ENCODE measurements at regions not wholly inside any gene's neighbourhood (a gene's known extent, or its start where the extent isn't known, plus 50 kb on each side); places are given as distances from the start of the nearest gene placed in this dataset.

DNA sequence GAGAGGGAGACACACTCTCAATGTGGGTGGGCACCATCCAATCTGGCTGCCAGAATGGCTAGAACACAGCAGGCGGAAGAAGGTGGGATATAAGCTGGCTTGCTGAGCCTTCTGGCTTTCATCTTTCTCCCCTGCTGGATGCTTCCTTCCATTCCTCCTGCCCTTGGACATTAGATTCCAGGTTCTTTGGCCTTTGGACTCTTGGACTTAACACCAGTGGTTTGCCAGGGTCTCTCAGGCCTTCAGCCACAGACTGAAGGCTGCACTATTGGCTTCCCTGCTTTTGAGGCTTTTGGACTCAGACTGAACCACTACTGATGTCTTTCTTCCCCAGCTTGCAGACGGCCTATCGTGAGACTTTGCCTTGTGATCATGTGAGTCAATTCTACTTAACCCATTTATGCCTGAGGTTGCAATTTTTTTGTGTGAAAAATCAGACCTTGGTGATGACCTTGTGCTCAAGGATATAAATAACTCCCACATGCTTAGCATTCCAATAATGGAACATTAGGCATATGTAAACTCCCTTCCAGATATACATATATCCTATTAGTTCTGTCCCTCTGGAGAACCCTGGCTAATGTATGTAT, 56.7 kb upstream of the CD55 start:
- Histone ChIP-seq H3K36me3 (no peaks in the 10 kb centered on the region), H3K4me1 (no peaks in the 10 kb centered on the region), H3K27me3 (no peaks in the 10 kb centered on the region), H3K27ac (no peak overlapping the region), H3K4me3 (no peak overlapping the region), H3K9me3 (no peaks in the 10 kb centered on the region)
- TF ChIP-seq, protein P1, sequence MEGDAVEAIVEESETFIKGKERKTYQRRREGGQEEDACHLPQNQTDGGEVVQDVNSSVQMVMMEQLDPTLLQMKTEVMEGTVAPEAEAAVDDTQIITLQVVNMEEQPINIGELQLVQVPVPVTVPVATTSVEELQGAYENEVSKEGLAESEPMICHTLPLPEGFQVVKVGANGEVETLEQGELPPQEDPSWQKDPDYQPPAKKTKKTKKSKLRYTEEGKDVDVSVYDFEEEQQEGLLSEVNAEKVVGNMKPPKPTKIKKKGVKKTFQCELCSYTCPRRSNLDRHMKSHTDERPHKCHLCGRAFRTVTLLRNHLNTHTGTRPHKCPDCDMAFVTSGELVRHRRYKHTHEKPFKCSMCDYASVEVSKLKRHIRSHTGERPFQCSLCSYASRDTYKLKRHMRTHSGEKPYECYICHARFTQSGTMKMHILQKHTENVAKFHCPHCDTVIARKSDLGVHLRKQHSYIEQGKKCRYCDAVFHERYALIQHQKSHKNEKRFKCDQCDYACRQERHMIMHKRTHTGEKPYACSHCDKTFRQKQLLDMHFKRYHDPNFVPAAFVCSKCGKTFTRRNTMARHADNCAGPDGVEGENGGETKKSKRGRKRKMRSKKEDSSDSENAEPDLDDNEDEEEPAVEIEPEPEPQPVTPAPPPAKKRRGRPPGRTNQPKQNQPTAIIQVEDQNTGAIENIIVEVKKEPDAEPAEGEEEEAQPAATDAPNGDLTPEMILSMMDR (IDR thresholded peaks at IDR 0.05): no peak
- TF ChIP-seq POLR2A (IDR thresholded peaks at IDR 0.05): no peak
- no peak for DNase-seq

DNA sequence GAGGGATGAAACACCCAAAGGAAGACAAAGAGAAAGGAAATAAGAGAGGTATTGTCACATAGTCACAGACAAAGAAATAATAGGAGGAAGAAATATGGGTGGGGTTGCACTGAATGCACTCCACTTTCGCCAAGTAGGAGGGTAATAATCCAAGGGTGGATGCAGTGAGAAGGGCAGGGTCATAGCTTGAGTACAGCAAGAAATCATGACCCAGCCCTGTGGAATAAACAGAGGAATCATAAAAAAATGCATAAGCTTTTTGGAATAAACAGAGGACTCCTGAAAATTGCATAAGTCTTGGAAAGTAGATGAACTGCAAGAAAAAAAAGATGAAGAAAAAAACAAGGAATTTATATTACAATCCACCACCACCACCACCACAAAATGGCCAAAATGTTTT, 53.1 kb upstream of the CD55 start:
- Histone ChIP-seq H3K4me3 (no peak overlapping the region), H3K27me3 (no peaks in the 10 kb centered on the region), H3K36me3 (no peaks in the 10 kb centered on the region), H3K27ac (no peak overlapping the region), H3K9me3 (no peaks in the 10 kb centered on the region), H3K4me1 (no peaks in the 10 kb centered on the region)
- no peak for DNase-seq
- TF ChIP-seq, protein P1 (IDR thresholded peaks at IDR 0.05): no peak
- no peak for TF ChIP-seq POLR2A (IDR thresholded peaks at IDR 0.05)

DNA sequence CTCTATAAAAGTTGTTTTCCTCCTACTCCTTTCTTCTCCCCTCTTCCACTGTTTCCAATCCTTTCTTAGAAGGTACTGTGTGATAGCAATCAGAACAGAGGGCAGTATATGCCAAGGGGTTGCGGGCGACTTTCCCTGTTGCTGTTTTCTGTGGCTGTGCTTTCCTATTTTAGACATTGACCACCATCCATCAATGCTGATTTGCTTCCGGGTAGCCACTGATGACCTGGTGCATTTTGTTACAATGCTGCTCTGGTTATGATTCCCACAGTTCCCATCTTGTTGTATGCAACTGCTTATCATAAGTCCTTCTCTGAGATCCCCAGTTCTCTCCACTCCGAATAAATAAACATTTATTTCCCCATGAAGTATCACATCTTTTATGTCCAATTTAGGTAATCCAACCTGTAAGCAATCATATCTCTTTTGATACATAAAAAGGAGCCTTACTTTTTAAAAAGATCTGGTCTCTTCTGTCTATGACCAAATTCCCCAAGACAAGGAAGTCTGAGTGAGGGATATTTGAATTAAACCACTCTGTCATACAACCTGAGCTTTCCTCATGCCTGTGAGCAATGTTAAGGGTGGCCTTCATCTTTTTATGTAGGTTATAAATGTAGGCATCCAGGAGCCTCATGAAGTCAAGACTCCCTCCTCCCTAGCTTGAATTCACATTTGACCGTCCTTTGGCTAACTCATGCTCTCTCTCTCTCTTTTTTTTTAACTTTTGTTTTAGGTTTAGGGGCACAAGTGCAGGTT, 52.5 kb upstream of the CD55 start:
- TF ChIP-seq, protein P1 (IDR thresholded peaks at IDR 0.05): no peak
- no peak for TF ChIP-seq POLR2A (IDR thresholded peaks at IDR 0.05)
- no peak for DNase-seq
- no peaks in the 10 kb centered on the region for H3K9me3 ChIP-seq
- H3K4me3 ChIP-seq: no peak overlapping the region
- H3K4me1 ChIP-seq: no peaks in the 10 kb centered on the region
- no peaks in the 10 kb centered on the region for H3K27me3 ChIP-seq
- no peaks in the 10 kb centered on the region for H3K36me3 ChIP-seq
- no peak overlapping the region for H3K27ac ChIP-seq

Measured in Peyer's patch (tissue), 4 donors.